NCI-H69 (cell line): ENCODE measurements at regions not wholly inside any gene's neighbourhood (a gene's known extent, or its start where the extent isn't known, plus 50 kb on each side); places are given as distances from the start of the nearest gene placed in this dataset.
A peak's percentile ranks its signal among the peaks of the same experiment; 100 is the strongest.

ENCODE experiments used
- DNase-seq: peaks from one replicate; lab custom pipeline; 2025; lab: John Stamatoyannopoulos, UW

- DNase-seq: peak; percentile 99
These were observed 117.5 kb downstream of the NAV1 start for GRCh38 chr1:201656311-201657032.

GRCh38 chr1:201659572-201659971 is 120.6 kb downstream of the NAV1 start:
- DNase-seq: no peak

- no peak for DNase-seq
These were observed 122.2 kb downstream of the NAV1 start for GRCh38 chr1:201660931-201661822.

GRCh38 chr1:201661823-201662359 is 123.0 kb downstream of the NAV1 start:
- no peak for DNase-seq

GRCh38 chr1:201662646-201663045 is 123.7 kb downstream of the NAV1 start:
- no peak for DNase-seq

GRCh38 chr1:201663491-201664113 is 124.7 kb downstream of the NAV1 start:
- no peak for DNase-seq

- no peak for DNase-seq
These were observed 126.1 kb downstream of the NAV1 start for GRCh38 chr1:201665036-201665435.

GRCh38 chr1:201666102-201666501 is 127.2 kb downstream of the NAV1 start:
- DNase-seq: peak; percentile 61

- DNase-seq: no peak
These were observed 127.7 kb downstream of the NAV1 start for GRCh38 chr1:201666645-201667044.

GRCh38 chr1:201667479-201667878 is 128.6 kb downstream of the NAV1 start:
- no peak for DNase-seq

- DNase-seq: no peak
These were observed 131.6 kb downstream of the NAV1 start for GRCh38 chr1:201670517-201670916.

GRCh38 chr1:201672685-201673084 is 133.8 kb downstream of the NAV1 start:
- DNase-seq: no peak

GRCh38 chr1:201673093-201673492 is 134.2 kb downstream of the NAV1 start:
- DNase-seq: no peak

GRCh38 chr1:201673915-201674314 is 135.0 kb downstream of the NAV1 start:
- DNase-seq: peak; percentile 47

GRCh38 chr1:201675143-201675542 is 136.2 kb downstream of the NAV1 start:
- no peak for DNase-seq

GRCh38 chr1:201676197-201676596 is 137.3 kb downstream of the NAV1 start:
- peak; percentile 40 for DNase-seq

GRCh38 chr1:201676641-201677040 is 137.7 kb downstream of the NAV1 start:
- no peak for DNase-seq

- peak; percentile 98 for DNase-seq
These were observed 139.6 kb downstream of the NAV1 start for GRCh38 chr1:201678264-201679101.

- no peak for DNase-seq
These were observed 142.4 kb downstream of the NAV1 start for GRCh38 chr1:201681375-201681774.

GRCh38 chr1:201682964-201683363 is 144.0 kb downstream of the NAV1 start:
- DNase-seq: no peak

GRCh38 chr1:201683397-201683796 is 144.5 kb downstream of the NAV1 start:
- DNase-seq: peak; percentile 67

- DNase-seq: no peak
These were observed 143.5 kb upstream of the IPO9 start for GRCh38 chr1:201685485-201685884.
